ENCODE measurements at regions not wholly inside any gene's neighbourhood (a gene's known extent, or its start where the extent isn't known, plus 50 kb on each side); places are given as distances from the start of the nearest gene placed in this dataset.
"Not testable (repeated sequence)": the region's sequence is repeated elsewhere in the genome, so short reads cannot be mapped to it uniquely, and the experiment has no call there.

DNA sequence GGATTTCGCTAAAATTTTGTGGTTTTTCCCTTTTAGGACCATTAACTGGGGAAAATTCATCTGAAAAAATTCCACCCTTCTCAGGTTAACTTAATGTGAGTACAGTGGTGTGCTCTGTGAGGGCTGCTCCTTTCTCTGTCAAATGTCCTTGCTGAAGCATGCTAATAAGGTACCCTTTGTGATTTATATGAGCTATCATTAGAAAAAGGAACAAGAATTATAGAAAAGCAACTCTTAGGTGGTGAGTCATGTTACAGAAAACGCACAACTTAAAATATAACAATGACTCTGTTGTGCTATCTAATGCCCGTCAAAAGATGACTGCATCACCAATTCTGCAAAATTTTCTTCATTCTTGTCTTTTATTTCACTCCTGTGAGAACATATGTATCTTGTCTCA is 162.0 kb upstream of the MAGI2 start:
- DNase-seq, result no peak

- DNase-seq, result no peak
Measured at GRCh38 chr7:79612903-79613302, 159.4 kb upstream of the MAGI2 start.

DNA sequence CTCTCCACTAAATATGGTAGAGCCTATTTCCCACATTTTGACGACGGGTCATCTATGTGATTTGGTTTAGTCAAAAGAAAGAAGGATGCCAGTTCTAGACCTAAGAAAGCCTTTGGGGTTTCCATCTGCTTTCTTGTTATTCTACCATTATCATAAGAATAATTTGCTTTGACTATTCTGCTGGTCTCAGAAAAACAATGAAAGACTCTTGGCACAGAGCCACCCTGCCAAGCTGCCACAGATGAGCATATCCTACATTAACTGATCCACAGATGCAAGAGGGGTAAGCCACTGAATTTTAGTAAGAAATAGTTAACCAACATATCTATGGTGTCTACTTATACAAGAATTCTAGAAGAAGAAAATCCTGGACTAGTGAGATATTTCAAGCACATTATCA is 158.6 kb upstream of the MAGI2 start:
- no peak for DNase-seq

DNA sequence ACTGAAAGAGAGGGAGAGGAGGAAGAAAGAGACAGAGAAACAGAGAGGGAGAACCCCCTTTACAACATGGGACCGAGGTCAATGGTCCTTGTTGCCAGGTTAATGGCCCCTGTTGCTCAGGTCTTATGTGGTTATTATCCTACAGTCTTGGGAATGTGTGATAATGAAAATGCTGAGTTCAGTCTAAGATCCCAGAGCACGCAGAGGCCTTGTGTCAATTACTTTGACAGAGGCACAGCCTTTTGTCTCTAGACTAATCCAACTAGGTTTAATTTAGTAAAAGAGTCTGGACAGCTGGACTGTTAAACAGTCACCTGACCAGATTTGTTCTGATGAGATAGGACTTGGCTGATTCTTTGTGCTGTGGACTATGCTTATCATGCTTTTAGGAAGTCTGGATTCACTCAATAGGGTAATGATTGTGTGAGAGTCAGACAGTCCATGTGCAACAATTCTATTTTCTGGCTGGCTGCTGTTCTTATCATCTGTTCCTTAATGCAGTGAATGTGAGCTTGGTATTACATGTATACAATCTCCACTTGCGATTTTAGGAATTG is 157.4 kb upstream of the MAGI2 start:
- DNase-seq, result no peak

GRCh38 chr7:79610313-79610712 is 156.8 kb upstream of the MAGI2 start:
- no peak for DNase-seq

- no peak for DNase-seq
Measured at GRCh38 chr7:79608005-79608404, 154.5 kb upstream of the MAGI2 start.

DNA sequence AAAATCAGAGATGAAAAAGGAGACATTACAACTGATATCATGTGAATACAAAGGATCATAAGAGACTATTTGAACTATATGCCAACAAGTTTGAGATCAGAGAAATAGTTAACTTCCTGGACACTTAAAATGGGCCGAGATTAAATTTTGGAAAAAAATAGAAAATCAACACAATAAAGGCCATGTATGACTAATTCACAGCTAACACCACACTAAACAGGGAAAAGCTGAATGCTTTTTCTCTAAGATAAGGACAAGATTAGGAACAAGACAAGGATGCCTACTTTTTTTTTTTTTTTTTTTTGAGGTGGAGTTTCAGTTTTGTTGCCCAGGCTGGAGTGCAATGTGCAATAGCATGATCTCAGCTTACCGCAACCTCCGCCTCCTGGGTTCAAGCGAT is 151.4 kb upstream of the MAGI2 start:
- DNase-seq, result no peak

- DNase-seq, result no peak
Measured at GRCh38 chr7:79598351-79598750, 144.9 kb upstream of the MAGI2 start.

GRCh38 chr7:79594671-79595070 is 141.2 kb upstream of the MAGI2 start:
- DNase-seq, result not testable (repeated sequence)

DNA sequence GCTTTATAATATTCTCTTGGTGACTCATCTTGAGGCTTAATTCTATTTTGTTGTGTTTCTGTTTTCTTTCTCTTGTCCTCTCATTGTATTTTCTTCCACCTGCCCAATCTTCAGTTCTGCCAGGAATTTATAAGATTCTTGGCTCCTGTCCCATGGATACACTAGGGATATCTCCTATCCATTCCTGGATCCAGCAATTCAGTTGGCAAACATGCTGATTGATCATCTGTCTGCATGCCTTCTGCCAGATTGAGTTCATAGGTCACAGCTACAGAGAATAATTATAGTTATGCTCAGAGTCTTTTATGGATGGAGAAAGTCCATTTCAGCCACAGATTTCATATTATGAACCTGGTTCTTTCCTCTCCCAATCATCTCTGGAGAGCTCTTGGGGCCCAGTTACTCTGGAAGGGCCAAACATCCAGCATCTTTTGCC is 140.4 kb upstream of the MAGI2 start:
- no peak for DNase-seq

DNA sequence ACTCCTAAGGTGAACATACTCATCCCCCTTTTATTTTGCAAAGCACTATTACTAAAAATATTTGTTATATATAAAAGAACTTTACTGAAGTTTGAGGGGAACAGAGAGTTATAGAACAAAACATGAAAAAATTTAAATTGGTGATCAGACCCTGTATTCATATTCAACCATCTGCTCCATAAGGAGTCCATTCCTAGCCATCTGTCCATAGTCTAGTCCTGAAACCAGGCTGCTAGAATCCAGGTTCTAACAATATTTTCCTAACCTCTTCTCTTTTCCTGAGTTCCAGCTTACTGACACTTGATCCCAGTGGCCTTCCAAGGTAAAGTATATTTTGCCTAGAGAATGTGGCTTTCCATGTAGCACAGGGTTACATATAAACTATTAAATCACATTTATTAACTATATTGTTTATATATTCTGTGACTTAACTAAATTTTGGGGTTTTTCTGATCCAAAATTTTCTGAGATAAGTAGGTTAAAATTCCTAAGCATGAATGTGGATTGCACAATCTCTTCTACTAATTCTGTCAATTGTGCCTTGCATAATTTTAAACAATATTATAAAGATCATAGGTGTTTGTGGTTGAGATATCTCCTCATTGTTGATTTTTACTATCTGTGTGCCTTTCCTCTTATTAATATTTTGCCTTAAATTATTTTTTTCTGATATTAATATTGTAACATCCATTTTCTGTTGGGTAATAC is 137.6 kb upstream of the MAGI2 start:
- DNase-seq, result no peak

DNA sequence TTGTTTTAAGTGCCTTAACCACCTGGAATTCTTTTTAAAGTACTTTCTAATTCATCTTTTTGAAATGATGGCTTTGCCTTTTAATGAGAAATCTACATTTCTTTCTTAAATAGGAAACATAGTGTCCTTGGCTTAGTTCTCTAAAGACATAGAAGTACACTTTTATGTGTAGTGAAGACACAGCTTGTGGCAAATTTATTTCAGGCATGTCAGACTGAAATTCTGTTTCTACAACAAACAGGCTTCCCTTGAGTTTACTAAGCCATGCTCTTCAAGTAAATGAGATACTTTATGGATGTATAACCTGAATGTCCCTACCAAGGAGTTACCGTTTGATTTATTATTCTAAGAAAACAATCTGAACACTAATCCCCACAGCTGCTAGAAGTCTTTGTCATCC is 136.9 kb upstream of the MAGI2 start:
- DNase-seq, result no peak

DNA sequence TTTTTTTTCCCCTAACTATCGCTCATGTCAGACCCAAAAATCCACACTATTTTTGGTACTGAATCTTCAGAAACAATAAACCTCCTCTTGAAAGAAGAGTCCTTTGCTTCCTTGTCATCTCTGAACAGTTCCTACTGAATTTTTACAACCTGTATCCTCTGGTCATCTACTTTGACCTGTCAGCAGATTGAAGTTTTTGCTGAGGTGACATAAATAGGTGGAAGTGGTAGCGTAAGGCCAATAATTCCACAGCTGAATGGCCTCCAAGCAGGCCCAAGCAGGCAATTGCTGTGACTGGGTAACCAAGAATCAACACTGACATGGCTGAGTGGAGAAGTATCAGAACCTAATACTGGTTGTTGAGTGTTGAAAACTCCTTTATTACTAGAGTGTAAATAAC is 117.4 kb upstream of the MAGI2 start:
- no peak for DNase-seq

GRCh38 chr7:79563821-79564522 is 110.5 kb upstream of the MAGI2 start:
- no peak for DNase-seq

DNA sequence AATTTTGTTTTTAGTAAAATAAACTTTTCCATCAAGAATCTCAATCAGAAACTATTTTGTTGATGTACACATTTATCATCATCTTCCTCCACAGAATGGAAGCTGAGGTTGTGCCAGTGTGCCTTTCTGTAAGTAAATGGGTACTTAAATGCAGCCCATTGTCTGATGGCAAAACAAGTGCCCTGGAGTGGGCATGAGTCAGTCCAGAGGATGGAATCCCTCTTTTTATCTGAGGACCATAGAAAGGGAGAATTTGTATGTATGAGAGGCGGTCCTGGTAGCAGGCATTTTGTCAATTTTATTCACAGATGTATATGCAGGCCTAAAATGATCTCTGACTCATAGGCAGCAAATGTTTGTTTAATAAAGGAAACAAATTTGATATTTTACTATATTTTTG is 102.1 kb upstream of the MAGI2 start:
- no peak for DNase-seq

DNA sequence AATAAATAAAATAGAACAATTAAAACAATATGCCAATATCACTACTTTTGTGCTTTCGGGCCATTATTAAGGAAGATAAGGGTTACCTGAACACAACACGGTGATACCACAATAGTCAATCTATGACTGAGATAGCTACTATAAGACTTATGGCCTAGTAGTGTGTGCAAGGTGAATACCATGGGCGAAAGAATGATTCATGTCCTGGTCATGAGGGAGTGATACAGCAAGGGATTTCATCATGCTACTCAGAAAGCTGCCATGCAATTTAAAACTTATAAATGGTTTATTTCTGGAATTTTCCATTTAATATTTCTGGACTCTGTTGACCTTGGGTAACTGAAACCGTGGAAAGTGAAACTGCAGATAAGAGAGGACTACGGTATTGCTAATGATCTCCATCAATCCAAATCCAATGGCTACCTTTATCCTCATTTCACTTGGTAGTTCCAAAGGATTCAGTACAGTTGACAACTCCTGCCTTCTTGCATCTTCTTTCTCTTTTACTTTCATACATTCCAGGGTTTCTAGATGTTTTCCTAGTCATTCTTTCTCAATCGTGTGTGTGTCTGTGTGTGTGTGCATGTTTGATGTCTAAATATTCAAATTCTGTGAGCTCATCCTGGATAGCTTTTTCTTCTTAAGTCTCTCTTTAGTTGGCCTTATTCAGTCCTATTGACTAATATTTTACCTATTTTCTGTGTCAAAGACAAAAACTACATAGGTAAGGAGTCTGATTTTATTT is 100.5 kb upstream of the MAGI2 start:
- no peak for DNase-seq

- no peak for DNase-seq
Measured at GRCh38 chr7:79552463-79552862, 99.0 kb upstream of the MAGI2 start.

DNA sequence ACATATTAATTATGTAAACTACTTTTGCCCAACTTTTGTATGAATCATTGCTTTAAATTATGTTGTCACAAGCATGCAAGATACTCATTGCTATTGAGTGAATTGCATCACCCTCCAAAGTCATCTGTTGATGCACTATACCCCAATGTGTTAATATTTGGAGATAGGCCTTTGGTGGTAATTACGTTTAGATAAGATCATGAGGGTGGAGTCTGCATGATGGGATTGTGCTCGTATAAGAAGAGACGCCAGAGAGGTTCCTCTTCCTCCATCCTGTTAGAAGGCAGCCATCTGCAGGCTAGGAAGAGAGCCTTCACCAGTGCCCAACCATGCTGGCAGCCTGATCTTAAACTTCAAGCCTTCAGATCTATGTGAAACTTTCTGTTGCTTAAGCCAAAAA is 95.3 kb upstream of the MAGI2 start:
- no peak for DNase-seq

- DNase-seq, result no peak
Measured at GRCh38 chr7:79547132-79547531, 93.7 kb upstream of the MAGI2 start.

GRCh38 chr7:79540592-79540991 is 87.1 kb upstream of the MAGI2 start:
- DNase-seq, result no peak

DNA sequence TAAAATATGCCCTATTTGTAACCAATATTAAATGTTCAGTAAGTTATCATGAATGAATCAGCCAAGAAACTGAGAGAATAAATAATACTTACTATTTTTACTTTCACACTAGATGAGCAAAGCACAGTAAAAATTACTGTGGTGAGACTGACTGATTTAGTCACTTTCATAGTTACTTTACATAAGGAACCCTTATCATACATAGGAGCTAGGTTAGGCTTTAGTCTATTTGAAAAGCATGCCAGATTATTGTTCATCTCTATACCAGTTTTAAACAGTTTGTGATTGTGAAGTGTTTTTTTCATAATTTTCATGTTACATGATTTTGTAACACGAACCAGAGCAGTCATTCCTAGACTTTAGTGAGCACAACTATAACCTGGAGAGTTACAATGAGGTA is 80.7 kb upstream of the MAGI2 start:
- DNase-seq, result no peak

DNA sequence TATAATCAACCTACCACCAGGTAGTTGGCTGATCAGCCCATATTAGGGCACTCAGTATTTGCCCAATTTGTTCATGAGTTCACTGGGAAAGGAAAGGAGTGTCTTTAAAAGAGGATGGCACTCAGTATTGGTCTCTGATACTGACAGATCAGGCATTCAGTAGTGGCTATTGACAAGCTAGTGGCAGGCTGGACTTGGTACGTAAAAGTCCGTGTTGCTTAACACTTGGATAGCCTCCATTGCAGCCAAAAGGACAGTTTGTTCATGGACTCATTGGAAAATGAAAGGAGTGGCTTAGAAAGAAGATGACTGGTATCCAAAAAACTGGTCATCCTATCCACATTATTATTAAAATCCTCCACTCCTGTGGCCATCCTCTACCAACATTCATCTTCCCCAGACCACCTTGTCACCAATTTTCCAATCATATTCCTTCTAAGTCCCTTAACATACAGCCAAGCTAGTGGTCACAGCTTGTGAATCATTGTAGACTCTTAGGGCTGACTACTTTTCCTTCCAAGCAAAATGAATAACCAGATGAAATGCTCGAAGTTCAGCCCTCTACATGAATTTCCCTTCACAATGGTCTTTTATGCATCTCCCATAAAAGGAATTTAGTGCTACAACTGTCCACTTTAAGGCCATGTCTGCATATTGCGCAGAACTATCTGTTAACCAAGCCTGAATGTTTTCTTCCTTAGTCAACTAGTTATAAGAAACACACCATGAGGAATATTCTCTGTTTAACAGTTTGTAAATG is 78.6 kb upstream of the MAGI2 start:
- no peak for DNase-seq

DNA sequence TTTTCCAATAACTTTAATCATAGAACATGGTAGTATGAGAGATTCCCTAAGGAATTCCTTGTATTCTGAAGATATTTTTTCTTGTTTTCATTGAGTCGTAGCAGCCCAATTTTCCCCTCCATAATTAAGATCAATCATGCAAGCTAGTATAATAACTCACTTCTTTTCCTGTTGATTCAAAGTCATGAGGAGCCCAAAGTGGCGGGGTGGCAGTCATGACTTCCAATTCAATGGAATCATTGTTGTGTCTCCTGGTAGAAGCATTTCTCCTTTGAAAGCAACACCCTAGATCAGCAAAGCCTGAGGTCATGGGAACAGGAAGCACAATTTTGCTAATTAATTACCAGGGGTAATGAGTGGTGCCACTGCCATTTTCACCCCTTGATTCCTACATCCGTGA is 77.6 kb upstream of the MAGI2 start:
- DNase-seq, result no peak
